Cardiac fibroblast (primary cell): ENCODE measurements at regions not wholly inside any gene's neighbourhood (a gene's known extent, or its start where the extent isn't known, plus 50 kb on each side); places are given as distances from the start of the nearest gene placed in this dataset.

ENCODE experiments used
- DNase-seq, 2 donors: peaks; one replicate each; pipeline versions ENCODE4 v3.0.0 to v3.0.0-alpha.2; 2010; ENCODE audit warnings: low read depth in 2 of 2
- H3K4me3 ChIP-seq, 2 donors: replicated peaks in 1 of 2; 1 replicate in 1 of 2; 2 replicates in 1 of 2; pipeline ENCODE4 v1.5.1; 2011; ENCODE audit warnings: low read depth in 2 of 2, low read length in 2 of 2, mild to moderate bottlenecking in 2 of 2, moderate library complexity in 1 of 2
- TF ChIP-seq, protein P1 (sequence below): IDR thresholded peaks from one replicate; pipeline ENCODE4 v1.5.1; 2011; ENCODE audit warnings: low read depth, mild to moderate bottlenecking, low read length, inconsistent platforms

DNA sequence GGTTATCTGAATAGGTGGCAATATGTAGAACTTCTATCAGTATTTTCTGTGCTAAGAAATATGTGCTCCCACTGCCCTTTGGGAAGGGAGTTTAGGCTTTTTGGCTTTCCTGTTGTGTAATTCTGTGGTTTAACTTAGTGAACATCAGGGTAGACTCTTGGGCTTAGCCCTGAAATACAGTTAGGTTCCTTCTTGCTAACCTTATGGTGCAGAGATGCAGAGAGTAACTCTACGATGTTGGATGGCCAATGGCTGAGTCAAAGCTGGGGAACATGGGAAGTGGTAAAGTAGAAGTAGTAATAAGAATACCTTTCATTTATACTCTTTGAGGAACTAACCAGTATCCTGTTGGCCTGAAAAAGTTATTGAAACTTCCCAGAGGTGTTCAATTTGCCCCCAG, 80.8 kb upstream of the IL12A start:
- TF ChIP-seq, protein P1, sequence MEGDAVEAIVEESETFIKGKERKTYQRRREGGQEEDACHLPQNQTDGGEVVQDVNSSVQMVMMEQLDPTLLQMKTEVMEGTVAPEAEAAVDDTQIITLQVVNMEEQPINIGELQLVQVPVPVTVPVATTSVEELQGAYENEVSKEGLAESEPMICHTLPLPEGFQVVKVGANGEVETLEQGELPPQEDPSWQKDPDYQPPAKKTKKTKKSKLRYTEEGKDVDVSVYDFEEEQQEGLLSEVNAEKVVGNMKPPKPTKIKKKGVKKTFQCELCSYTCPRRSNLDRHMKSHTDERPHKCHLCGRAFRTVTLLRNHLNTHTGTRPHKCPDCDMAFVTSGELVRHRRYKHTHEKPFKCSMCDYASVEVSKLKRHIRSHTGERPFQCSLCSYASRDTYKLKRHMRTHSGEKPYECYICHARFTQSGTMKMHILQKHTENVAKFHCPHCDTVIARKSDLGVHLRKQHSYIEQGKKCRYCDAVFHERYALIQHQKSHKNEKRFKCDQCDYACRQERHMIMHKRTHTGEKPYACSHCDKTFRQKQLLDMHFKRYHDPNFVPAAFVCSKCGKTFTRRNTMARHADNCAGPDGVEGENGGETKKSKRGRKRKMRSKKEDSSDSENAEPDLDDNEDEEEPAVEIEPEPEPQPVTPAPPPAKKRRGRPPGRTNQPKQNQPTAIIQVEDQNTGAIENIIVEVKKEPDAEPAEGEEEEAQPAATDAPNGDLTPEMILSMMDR = no peak
- H3K4me3 ChIP-seq = no peak overlapping the region
- DNase-seq = no peak

DNA sequence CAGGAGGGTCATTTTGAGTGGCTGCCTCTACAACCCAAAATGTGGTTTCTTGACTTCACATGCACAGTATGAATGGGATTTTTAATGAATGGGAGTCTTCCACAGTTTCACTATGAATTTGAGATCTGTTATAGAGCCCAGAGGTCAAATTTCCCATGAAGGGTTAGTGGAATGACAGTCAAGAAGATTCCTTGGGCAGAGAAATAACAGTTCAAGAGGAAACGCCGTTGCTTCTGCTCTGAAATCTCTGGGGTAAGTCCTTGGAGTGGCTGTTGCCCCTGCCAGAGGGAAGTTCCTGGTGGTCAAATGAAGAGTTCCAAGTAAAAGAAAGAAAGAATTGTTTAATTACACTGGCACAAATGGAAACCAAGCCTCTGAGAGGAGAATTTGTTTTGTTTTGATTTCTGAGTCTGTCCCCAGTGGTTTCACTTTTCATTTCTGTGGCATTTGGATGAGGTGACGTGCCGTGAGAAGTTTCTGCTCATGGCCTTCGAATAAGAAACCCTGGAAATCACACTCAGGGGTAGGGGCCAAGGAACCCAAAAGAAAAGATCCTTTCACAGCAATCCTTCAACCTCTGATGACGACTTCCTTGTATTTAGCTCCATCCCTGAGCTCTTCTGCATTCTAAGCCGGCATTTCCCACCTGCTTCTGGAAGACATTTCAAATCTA, 77.5 kb upstream of the IL12A start:
- DNase-seq = peak in 1 of 2 donors; percentile 58
- TF ChIP-seq, protein P1 = no peak
- peak overlapping the region in 1 of 2 donors; percentile 36 for H3K4me3 ChIP-seq

DNA sequence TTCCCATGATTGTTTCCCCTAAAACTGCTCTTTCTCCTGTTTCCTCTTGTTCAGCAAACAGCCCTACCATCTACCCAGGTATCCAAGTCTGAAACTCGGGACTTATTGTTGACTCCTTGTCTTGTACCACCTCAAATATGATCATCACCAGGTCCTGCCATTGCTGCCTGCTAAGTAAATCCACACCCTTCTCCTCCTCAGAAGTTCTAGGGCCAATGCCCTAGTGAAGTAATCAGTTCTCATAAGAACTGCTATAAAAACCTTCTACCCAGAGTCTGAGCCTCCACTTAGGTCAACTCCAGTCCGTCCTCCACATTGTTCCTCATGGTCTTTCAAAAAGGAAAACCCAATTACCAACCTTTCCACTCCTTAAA, 77.0 kb upstream of the IL12A start:
- no peak for DNase-seq
- H3K4me3 ChIP-seq = peak overlapping the region in 1 of 2 donors; percentile 36
- TF ChIP-seq, protein P1 = no peak

DNA sequence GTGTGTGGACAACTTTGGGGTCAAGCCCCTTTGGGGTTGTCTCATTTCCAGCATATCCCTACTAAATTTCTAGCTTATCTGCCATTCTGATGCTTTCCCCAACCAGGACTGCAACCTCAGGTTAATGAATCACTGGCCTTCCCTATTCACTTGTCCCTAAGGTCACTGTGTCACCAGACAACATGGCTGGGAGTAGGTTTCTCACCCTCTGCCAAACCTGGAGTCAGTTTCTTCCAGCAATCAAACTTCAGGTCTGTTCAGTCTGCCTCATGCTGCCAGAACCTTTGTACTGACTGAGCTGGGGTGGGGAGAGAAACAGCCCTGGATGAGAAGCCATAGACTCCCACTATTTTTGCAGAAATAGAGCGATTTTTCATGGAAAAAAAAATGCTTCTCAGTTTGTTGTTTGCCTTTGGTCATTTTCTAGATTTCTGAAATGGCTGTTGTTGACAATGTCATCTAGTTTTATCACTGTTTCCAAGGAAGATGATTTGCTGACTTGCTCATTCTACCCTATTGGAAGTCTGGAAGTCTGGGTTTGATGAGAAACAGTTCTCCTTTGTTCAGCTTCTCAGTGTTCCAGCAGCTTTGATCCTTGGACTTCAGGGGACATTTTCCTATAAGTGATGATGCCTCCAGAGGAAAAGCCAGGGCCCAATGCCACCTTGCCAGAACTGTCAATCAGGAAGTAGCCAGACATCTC, 74.8 kb upstream of the IL12A start:
- no peak for DNase-seq
- TF ChIP-seq, protein P1 = no peak

DNA sequence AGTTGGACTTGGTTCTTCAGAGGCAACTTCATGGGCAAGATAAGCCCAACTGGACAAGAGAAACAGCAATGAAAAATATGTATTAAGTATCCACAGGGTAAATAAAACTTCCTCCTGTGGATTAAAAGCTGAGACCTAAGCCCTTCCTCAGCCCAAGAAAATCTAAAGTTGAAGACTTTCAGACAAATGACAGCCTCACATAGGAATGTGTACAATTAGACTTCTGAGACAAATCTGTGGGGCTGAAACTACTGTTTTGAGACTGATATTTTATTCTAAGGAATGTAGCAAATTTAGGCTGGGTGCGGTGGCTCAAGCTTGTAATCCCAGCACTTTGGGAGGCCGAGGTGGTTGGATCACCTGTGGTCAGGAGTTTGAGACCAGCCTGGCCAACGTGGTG, 74.2 kb upstream of the IL12A start:
- TF ChIP-seq, protein P1 = no peak
- peak in 1 of 2 donors; percentile 25 for DNase-seq
- no peak overlapping the region for H3K4me3 ChIP-seq

More for the DNA sequence above, 74.8 kb upstream of the IL12A start:
- H3K4me3 ChIP-seq = no peak overlapping the region

DNA sequence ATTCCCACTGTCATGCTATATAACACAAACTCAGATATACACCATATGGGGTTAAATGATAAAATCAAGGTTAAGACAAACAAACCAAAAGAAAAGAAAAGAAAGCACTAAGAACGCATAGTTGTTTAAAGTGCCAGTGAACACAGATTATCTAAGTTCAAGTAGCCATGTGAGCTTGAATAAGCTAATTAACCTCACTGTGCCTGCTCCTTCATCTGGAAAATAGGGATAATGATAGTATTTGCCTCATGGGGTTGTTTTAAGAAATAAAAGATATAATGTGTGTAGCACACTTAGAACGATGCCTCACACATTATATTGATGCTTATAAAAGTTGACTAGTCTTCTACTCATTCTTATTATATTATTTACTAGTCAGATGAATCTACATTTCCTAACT, 72.6 kb upstream of the IL12A start:
- no peak overlapping the region for H3K4me3 ChIP-seq
- TF ChIP-seq, protein P1 = no peak
- no peak for DNase-seq
